WTC11 (cell line): ENCODE measurements at regions not wholly inside any gene's neighbourhood (a gene's known extent, or its start where the extent isn't known, plus 50 kb on each side); places are given as distances from the start of the nearest gene placed in this dataset.

Experiments used
- EMX1 ChIP-seq: fragments of 250-450 bp; sonication (Bioruptor Pico); IDR thresholded peaks from 2 replicates; pipeline ENCODE4 v1.8.0; 2021; ENCODE audit warnings: mild to moderate bottlenecking
- ETV6 ChIP-seq: sonication (generic); formaldehyde crosslinking; IDR thresholded peaks from 2 replicates; pipeline ENCODE4 v1.8.1; 2022; ENCODE audit warnings: mild to moderate bottlenecking, missing genetic modification reagents
- NR2C2 ChIP-seq: sonication (generic); formaldehyde crosslinking; IDR thresholded peaks from 2 replicates; pipeline ENCODE4 v1.8.0; 2022; ENCODE audit warnings: mild to moderate bottlenecking, missing genetic modification reagents
- RELA ChIP-seq: sonication (generic); formaldehyde crosslinking; IDR thresholded peaks from 2 replicates; pipeline ENCODE4 v1.8.1; 2022; ENCODE audit warnings: missing genetic modification reagents, mild to moderate bottlenecking, borderline replicate concordance
- ZNF138 ChIP-seq: sonication (generic); formaldehyde crosslinking; conservative IDR thresholded peaks from 2 replicates; pipeline ENCODE4 v1.8.1; 2022; ENCODE audit warnings: mild to moderate bottlenecking, moderate library complexity, missing genetic modification reagents
- ZNF219 ChIP-seq: sonication (generic); formaldehyde crosslinking; IDR thresholded peaks from 2 replicates; pipeline ENCODE4 v1.8.0; 2023; ENCODE audit warnings: missing genetic modification reagents, mild to moderate bottlenecking, borderline replicate concordance
- ZNF317 ChIP-seq: sonication (generic); formaldehyde crosslinking; IDR thresholded peaks from 2 replicates; pipeline ENCODE4 v1.8.1; 2023; ENCODE audit warnings: low read depth, mild to moderate bottlenecking, moderate library complexity, missing genetic modification reagents, borderline replicate concordance
- TF ChIP-seq, protein P1 (sequence below): sonication (generic); formaldehyde crosslinking; IDR thresholded peaks from 2 replicates; pipeline ENCODE4 v1.8.0; 2022; ENCODE audit warnings: mild to moderate bottlenecking, missing genetic modification reagents
- TF ChIP-seq, protein P2 (sequence below): fragments of 200-600 bp; IDR thresholded peaks from 2 replicates; pipeline ENCODE4 v1.8.0; 2022; ENCODE audit warnings: antibody characterized with exemption
- TF ChIP-seq, protein P3 (sequence below): sonication (generic); formaldehyde crosslinking; IDR thresholded peaks from 2 replicates; pipeline ENCODE4 v1.8.0; 2022; ENCODE audit warnings: mild to moderate bottlenecking, missing genetic modification reagents
- TF ChIP-seq, protein P4 (sequence below): sonication (generic); formaldehyde crosslinking; IDR thresholded peaks from 2 replicates; pipeline ENCODE4 v1.8.1; 2022; ENCODE audit warnings: mild to moderate bottlenecking, moderate library complexity, missing genetic modification reagents

DNA sequence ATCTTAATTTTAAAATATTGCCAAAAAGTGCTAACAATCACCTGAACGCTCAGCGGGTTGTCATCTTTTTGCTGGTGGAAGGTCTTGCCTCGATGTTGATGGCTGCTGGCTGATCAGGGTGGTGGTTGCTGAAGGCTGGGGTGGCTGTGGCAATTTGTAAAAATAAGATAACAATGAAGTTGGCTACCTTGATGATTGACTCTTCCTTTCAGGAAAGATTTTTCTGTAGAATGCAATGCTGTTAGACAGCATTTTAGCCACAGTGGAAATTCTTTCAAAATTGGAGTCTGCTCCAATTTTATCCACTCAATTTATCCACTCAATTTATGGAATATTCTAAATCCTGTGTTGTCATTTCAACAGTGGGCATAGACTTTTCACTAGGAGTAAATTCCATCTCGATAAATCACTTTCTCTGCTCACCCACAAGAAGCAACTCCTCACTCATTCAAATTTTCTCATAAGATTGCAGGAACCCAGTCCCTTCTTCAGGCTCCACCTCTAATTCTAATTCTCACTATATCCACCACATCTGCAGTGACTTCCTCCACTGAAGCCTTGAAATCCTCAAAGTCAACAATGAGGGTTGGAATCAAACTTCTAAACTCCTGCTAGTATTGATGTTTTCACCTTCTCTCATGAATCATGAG lies 78.8 kb downstream of the LINC01488 start:
- TF ChIP-seq, protein P1, sequence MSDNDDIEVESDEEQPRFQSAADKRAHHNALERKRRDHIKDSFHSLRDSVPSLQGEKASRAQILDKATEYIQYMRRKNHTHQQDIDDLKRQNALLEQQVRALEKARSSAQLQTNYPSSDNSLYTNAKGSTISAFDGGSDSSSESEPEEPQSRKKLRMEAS = no peak
- TF ChIP-seq, protein P2, sequence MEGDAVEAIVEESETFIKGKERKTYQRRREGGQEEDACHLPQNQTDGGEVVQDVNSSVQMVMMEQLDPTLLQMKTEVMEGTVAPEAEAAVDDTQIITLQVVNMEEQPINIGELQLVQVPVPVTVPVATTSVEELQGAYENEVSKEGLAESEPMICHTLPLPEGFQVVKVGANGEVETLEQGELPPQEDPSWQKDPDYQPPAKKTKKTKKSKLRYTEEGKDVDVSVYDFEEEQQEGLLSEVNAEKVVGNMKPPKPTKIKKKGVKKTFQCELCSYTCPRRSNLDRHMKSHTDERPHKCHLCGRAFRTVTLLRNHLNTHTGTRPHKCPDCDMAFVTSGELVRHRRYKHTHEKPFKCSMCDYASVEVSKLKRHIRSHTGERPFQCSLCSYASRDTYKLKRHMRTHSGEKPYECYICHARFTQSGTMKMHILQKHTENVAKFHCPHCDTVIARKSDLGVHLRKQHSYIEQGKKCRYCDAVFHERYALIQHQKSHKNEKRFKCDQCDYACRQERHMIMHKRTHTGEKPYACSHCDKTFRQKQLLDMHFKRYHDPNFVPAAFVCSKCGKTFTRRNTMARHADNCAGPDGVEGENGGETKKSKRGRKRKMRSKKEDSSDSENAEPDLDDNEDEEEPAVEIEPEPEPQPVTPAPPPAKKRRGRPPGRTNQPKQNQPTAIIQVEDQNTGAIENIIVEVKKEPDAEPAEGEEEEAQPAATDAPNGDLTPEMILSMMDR = no peak
- TF ChIP-seq, protein P3, sequence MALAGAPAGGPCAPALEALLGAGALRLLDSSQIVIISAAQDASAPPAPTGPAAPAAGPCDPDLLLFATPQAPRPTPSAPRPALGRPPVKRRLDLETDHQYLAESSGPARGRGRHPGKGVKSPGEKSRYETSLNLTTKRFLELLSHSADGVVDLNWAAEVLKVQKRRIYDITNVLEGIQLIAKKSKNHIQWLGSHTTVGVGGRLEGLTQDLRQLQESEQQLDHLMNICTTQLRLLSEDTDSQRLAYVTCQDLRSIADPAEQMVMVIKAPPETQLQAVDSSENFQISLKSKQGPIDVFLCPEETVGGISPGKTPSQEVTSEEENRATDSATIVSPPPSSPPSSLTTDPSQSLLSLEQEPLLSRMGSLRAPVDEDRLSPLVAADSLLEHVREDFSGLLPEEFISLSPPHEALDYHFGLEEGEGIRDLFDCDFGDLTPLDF (CRISPR knock-in tag) = no peak
- TF ChIP-seq, protein P4, sequence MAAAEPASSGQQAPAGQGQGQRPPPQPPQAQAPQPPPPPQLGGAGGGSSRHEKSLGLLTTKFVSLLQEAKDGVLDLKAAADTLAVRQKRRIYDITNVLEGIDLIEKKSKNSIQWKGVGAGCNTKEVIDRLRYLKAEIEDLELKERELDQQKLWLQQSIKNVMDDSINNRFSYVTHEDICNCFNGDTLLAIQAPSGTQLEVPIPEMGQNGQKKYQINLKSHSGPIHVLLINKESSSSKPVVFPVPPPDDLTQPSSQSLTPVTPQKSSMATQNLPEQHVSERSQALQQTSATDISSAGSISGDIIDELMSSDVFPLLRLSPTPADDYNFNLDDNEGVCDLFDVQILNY (CRISPR knock-in tag) = no peak
- TF ChIP-seq ZNF317 (CRISPR knock-in tag) (no peak), NR2C2 (CRISPR knock-in tag) (no peak), RELA (CRISPR knock-in tag) (no peak), ETV6 (CRISPR knock-in tag) (no peak), ZNF219 (CRISPR knock-in tag) (no peak), ZNF138 (CRISPR knock-in tag) (no peak), EMX1 (CRISPR knock-in tag) (no peak)
